SW480 (cell line): ENCODE measurements at regions not wholly inside any gene's neighbourhood (a gene's known extent, or its start where the extent isn't known, plus 50 kb on each side); places are given as distances from the start of the nearest gene placed in this dataset.
"Not testable (repeated sequence)": the region's sequence is repeated elsewhere in the genome, so short reads cannot be mapped to it uniquely, and the experiment has no call there.

Experiments
- DNase-seq: peaks from one replicate; pipeline ENCODE4 v3.0.0-alpha.2; 2016; ENCODE audit warnings: low spot score

- DNase-seq: not testable (repeated sequence)
Observed at GRCh38 chr4:169894767-169895166, 131.4 kb downstream of the MFAP3L start.

DNA sequence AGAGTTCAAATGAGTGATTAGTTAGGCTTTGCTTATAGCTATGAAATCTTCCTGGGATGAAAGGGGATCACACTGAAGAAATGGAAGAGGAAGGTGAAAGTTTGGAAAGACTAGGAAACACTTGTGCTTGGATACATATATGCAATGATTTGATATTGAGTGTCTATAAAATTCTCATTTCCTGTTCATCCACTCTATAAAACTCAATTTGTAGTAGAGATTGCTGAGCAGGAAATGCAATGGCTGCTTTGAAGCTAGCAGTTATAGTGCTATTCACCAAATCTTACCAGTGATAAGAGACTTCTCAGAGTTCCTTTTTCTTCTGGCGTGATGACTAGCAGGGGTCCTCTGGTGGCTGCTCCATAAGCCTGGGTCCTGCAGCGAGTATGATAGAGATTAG is 128.1 kb upstream of the HPF1 start:
- DNase-seq: no peak

GRCh38 chr4:169881769-169882168 is 124.0 kb upstream of the HPF1 start:
- no peak for DNase-seq

- DNase-seq: no peak
Observed at GRCh38 chr4:169870507-169870906, 112.8 kb upstream of the HPF1 start.

DNA sequence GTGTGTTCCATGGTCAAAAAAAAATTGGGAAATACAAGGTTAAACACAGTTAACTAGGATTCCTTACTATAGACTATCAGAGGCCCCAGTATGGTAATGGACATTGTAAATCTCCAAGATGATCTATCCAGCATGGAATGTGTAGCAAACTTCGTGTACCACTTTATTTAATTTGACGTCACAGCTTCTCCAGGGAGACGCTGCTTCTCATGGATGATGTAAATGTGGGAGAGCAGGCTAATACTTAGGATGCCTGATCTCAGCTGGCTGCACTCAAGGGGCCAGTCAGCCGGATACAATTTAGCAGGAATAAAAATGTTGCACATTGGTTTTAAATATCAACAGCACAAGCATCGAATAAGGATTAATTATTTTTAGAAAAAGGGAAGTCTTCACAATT is 111.7 kb upstream of the HPF1 start:
- no peak for DNase-seq

- no peak for DNase-seq
Observed at GRCh38 chr4:169861593-169861992, 103.8 kb upstream of the HPF1 start.

DNA sequence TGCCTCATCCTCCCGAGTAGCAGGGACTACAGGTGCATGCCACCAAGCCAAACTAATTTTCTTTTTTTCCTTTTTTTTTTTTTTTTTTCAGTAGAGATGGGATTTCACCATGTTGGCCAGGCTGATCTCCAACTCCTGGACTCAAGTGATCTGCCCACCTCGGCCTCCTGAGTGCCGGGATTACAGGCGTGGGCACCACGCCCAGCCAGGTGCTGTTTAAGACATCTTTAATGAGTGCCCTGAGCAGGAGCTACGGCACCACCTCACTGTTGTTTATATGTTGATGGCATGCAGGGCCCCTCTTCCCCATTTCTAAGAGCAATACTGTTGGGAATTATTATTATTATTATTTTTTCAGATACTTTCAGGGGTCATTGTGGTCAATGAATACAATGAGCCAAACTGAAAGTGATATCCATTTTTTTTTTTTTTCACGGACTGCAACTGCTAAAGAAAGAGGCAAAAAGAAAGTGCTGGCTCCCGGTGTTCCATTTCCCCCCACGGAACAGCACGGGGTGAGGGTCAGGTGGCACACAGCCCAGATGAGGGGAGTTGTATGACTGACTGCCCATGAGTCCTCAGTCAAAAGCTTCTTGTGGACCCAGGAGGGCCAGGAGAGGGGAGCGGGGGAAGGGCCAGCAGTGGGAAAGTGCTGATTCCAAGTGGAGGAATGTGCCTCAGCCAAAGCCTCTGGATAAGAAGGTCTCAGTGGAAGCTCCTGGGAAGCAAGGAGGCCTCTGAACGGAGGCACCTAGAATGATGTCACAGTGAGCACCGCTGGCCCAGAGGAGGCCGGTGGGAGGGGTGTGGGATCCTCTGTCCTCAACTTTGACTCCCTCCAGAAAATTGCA is 101.8 kb upstream of the HPF1 start:
- DNase-seq: no peak

- no peak for DNase-seq
Observed at GRCh38 chr4:169854090-169854489, 96.3 kb upstream of the HPF1 start.

- DNase-seq: no peak
Observed at GRCh38 chr4:169852481-169852880, 94.7 kb upstream of the HPF1 start.

GRCh38 chr4:169851750-169852149 is 94.0 kb upstream of the HPF1 start:
- DNase-seq: no peak

DNA sequence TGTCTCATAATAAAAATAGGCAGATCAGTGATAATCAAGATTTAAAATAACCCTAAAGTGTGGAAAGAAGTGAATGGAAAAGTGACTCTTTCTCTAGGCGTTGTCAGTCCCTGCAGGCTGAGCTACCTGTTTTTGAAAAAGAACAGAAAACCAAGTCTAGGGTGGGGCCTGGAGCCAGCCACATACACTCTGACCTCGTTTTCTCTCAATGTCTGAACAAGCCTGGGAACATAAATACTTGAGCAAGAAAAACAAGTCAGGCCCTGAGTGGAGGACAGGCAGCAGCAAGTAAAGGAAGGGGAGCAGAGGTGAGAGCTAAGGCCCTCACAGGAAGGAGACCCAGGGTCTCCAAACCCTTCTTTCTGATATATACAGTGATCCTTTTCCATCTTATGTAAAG is 91.7 kb upstream of the HPF1 start:
- no peak for DNase-seq

DNA sequence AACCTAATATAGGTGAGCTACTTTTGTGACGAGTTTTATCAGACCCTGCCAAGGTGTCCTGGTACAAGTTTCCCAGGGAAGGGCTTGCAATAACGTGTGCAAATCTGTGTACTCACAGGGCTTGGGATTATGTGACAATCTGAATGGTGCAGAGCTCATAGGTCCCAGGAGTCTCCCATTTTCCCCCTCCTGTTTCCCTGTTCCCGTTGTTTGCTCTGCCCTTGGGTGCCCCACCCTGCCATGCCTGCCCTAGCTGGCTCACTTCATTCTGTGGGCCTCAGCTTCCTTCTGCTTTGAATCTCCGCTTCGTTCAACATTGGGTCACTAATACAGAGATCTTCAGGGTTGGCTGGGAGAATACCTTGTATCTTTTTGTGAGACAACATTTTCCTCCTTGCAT is 90.3 kb upstream of the HPF1 start:
- DNase-seq: no peak

GRCh38 chr4:169847171-169847570 is 89.4 kb upstream of the HPF1 start:
- no peak for DNase-seq

DNA sequence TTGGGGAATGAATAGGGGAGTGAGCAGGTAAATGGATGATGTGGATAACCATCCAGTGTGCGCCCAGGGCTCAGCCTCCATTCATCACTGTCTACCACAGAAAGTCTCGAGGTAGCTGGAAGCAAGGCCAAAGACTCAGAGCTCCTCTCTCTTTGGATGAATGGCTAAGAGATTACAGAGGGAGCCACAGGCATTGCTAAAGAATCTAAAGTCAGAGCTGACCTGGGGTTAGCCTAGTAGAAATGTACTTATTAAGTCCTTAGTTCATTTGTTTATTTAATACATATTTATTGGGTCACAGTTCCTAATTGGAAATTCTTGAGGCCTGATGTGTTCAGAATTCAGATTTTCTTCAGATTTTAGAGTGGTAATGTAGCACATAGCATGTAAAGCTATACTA is 88.7 kb upstream of the HPF1 start:
- no peak for DNase-seq

GRCh38 chr4:169841776-169842175 is 84.0 kb upstream of the HPF1 start:
- no peak for DNase-seq

DNA sequence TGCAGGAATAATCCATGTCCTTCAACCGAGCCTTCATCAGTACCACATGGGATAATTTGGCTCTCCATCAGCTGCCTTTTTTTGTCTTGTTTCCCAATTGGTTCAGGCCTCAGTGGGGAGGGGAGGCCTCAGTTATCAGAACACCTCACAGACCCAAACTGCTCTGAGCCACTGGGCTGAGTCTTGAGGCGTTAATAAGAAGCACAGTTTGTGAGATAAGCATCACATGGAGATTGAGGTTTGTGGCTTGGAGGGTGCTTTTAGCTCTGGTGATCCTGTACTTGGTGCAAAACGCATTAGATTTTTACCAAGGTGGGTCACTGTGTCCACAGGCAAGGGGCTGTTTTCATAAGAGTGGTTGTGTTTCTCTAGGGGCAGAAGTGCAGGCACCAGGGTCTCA is 82.8 kb upstream of the HPF1 start:
- DNase-seq: no peak

- not testable (repeated sequence) for DNase-seq
Observed at GRCh38 chr4:169828329-169828728, 70.6 kb upstream of the HPF1 start.

- DNase-seq: no peak
Observed at GRCh38 chr4:169826634-169827187, 69.0 kb upstream of the HPF1 start.

DNA sequence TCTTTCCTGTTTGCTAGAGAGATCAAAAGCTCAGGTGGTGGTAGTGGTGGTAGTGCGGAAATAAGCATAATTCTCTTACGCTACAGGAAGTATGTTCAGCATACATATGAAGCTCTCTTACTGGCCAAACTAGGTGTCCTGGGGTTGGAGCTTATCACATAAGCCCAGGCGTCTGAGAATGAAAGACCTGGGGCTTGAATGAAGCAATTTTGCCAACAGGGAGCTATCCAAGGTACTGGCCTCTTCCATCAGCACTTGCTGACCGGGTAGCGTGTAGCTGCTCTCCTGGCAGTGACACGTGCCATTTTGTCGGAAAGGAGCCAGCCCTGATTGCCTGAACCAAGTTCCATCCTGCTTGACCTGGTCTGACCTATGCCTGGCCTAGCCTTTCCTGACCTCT is 65.9 kb upstream of the HPF1 start:
- peak; percentile 34 for DNase-seq

- no peak for DNase-seq
Observed at GRCh38 chr4:169821402-169821801, 63.7 kb upstream of the HPF1 start.

DNA sequence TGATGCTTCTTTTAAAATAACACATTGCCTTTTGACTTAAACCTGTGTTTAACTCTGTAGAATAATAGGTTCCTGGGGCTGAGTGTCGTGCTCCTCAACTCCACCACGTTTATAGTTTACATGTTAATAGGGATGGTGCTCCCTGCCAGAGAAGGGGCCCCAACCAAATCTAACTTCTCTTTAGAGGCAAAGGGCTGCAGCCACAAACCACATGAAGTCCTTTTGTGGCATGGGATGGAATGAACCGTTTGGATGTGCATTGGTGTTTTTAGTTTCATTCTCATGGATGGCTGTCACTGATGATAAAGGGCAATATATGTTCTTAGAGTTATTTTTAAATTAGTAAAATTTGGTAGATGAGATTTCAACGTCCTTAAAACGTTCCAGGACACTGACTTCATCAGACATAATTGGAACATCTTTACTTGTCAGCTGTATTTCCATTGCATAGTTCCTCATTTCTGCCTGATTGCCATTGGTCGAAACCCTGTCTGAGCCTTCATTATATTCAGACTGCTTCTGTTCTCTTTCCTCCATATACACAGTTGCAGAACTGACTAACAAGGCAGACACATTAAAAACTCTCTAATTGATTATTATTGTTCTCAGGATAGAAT is 60.4 kb upstream of the HPF1 start:
- peak; percentile 45 for DNase-seq

DNA sequence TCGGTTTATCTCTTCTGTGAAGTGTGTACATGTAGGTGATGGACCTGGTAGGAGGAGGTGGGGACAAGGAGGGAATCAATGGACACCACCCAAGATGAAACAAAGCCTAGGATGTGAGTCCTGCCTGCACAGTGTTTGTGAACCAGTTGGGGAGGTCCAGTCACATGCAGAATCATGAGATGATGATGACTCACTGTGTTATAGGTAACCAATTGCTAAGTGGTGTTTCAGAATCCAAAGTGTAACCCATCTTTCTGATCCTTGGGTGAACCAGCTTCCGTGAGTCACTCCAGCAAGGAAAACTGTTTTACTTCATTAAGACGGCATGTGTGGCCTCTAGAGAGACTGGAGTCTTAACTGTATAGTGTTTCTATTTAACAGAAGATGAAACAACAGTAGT is 57.9 kb upstream of the HPF1 start:
- no peak for DNase-seq

- no peak for DNase-seq
Observed at GRCh38 chr4:169811476-169811875, 53.7 kb upstream of the HPF1 start.
